Fibroblast of skin of abdomen (primary cell): ENCODE measurements at regions not wholly inside any gene's neighbourhood (a gene's known extent, or its start where the extent isn't known, plus 50 kb on each side); places are given as distances from the start of the nearest gene placed in this dataset.
"Not testable (repeated sequence)": the region's sequence is repeated elsewhere in the genome, so short reads cannot be mapped to it uniquely, and the experiment has no call there.

Experiments used
- DNase-seq: peaks from one replicate; pipeline ENCODE4 v3.0.0-alpha.2; 2013

- DNase-seq, result no peak
Observed at GRCh38 chrX:13476384-13476783, 93.0 kb upstream of the EGFL6 start.

GRCh38 chrX:13474164-13474516 lies 95.3 kb upstream of the EGFL6 start:
- DNase-seq, result no peak

GRCh38 chrX:13473442-13474163 lies 95.8 kb upstream of the EGFL6 start:
- peak; percentile 6 for DNase-seq

GRCh38 chrX:13472975-13473374 lies 96.4 kb upstream of the EGFL6 start:
- no peak for DNase-seq

GRCh38 chrX:13471269-13471668 lies 98.1 kb upstream of the EGFL6 start:
- no peak for DNase-seq

- DNase-seq, result no peak
Observed at GRCh38 chrX:13470685-13470977, 98.8 kb upstream of the EGFL6 start.

- peak; percentile 60 for DNase-seq
Observed at GRCh38 chrX:13469963-13470684, 99.3 kb upstream of the EGFL6 start.

- peak; percentile 20 for DNase-seq
Observed at GRCh38 chrX:13468096-13468495, 101.3 kb upstream of the EGFL6 start.

GRCh38 chrX:13467243-13467642 lies 102.2 kb upstream of the EGFL6 start:
- no peak for DNase-seq

GRCh38 chrX:13464599-13465275 lies 104.7 kb upstream of the EGFL6 start:
- DNase-seq, result peak; percentile 41

GRCh38 chrX:13463608-13464007 lies 105.8 kb upstream of the EGFL6 start:
- DNase-seq, result peak; percentile 97

- peak; percentile 70 for DNase-seq
Observed at GRCh38 chrX:13452283-13452682, 117.1 kb upstream of the EGFL6 start.

GRCh38 chrX:13449441-13449840 lies 120.0 kb upstream of the EGFL6 start:
- no peak for DNase-seq

- DNase-seq, result no peak
Observed at GRCh38 chrX:13448941-13449340, 120.5 kb upstream of the EGFL6 start.

GRCh38 chrX:13441608-13442007 lies 121.8 kb upstream of the ATXN3L start:
- DNase-seq, result not testable (repeated sequence)

- peak; percentile 66 for DNase-seq
Observed at GRCh38 chrX:13440176-13440575, 120.3 kb upstream of the ATXN3L start.

- DNase-seq, result peak; percentile 73
Observed at GRCh38 chrX:13433298-13433605, 113.4 kb upstream of the ATXN3L start.

- DNase-seq, result peak; percentile 95
Observed at GRCh38 chrX:13432414-13433297, 112.8 kb upstream of the ATXN3L start.

GRCh38 chrX:13430136-13430827 lies 110.4 kb upstream of the ATXN3L start:
- no peak for DNase-seq

- DNase-seq, result peak; percentile 94
Observed at GRCh38 chrX:13428053-13428786, 108.4 kb upstream of the ATXN3L start.

GRCh38 chrX:13427441-13428052 lies 107.7 kb upstream of the ATXN3L start:
- DNase-seq, result no peak
